ENCODE measurements at regions not wholly inside any gene's neighbourhood (a gene's known extent, or its start where the extent isn't known, plus 50 kb on each side); places are given as distances from the start of the nearest gene placed in this dataset.

GRCh38 chr2:62314291-62314690 is 118.4 kb downstream of the B3GNT2 start:
- WGBS, 10 experiments: 29 to 100% (median 75%) methylated on average over 1 to 2 of the region's 2 CpGs; no CpG with 5 or more reads in 6 of the 10 experiments
- Histone ChIP-seq H3K27ac (no peak overlapping the region), H3K4me1 (replicated peaks in 1 of 2) (no peaks in the 10 kb centered on the region), H3K4me3 (no peak overlapping the region)
- ATAC-seq (replicated peaks in 6 of 8): no peak
- in situ Hi-C loops (cut with MboI; ENCODE audit: low pct_unique_long_range_greater_than_20kb in 2 of 9, low sequenced_read_pairs in 9 of 9, unreplicated experiment in 9 of 9): no loop called here

GRCh38 chr2:62313449-62314227 is 117.7 kb downstream of the B3GNT2 start:
- Histone ChIP-seq H3K4me1 (replicated peaks in 1 of 2) (no peaks in the 10 kb centered on the region), H3K4me3 (no peak overlapping the region), H3K27ac (no peak overlapping the region)
- 67 to 100% (median 94%) methylated on average over 1 to 3 of the region's 3 CpGs; no CpG with 5 or more reads in 2 of the 10 experiments for WGBS, 10 experiments
- in situ Hi-C loops (cut with MboI; ENCODE audit: low pct_unique_long_range_greater_than_20kb in 2 of 9, low sequenced_read_pairs in 9 of 9, unreplicated experiment in 9 of 9): no loop called here
- ATAC-seq (replicated peaks in 6 of 8): no peak

GRCh38 chr2:62309465-62310091 is 113.7 kb downstream of the B3GNT2 start:
- Histone ChIP-seq H3K4me1 (replicated peaks in 1 of 2) (peaks cover 0 to 8% of the 10 kb centered on the region in 2 donors), H3K4me3 (no peak overlapping the region), H3K27ac (no peak overlapping the region)
- 44 to 83% (median 70%) methylated on average over 1 to 15 of the region's 17 CpGs; no CpG with 5 or more reads in 6 of the 10 experiments for WGBS, 10 experiments
- ATAC-seq (replicated peaks in 6 of 8): peak in 5 of 8 experiments; percentile 20 to 76 (median 37)
- in situ Hi-C loops (cut with MboI; ENCODE audit: low pct_unique_long_range_greater_than_20kb in 2 of 9, low sequenced_read_pairs in 9 of 9, unreplicated experiment in 9 of 9): no loop called here

- WGBS, 10 experiments: 17 to 67% (median 40%) methylated on average over 1 of the region's 1 CpG; no CpG with 5 or more reads in 7 of the 10 experiments
- H3K4me3 ChIP-seq: no peak overlapping the region
- peaks cover 0 to 10% of the 10 kb centered on the region in 2 donors for H3K4me1 ChIP-seq (replicated peaks in 1 of 2)
- in situ Hi-C loops (cut with MboI; ENCODE audit: low pct_unique_long_range_greater_than_20kb in 2 of 9, low sequenced_read_pairs in 9 of 9, unreplicated experiment in 9 of 9): no loop called here
- no peak for ATAC-seq (replicated peaks in 6 of 8)
- no peak overlapping the region for H3K27ac ChIP-seq
Observed at GRCh38 chr2:62309081-62309464, 113.2 kb downstream of the B3GNT2 start.

GRCh38 chr2:62307469-62308389 is 111.8 kb downstream of the B3GNT2 start:
- Histone ChIP-seq H3K4me3 (no peak overlapping the region), H3K27ac (no peak overlapping the region), H3K4me1 (replicated peaks in 1 of 2) (peaks cover 0 to 10% of the 10 kb centered on the region in 2 donors)
- in situ Hi-C loops (cut with MboI; ENCODE audit: low pct_unique_long_range_greater_than_20kb in 2 of 9, low sequenced_read_pairs in 9 of 9, unreplicated experiment in 9 of 9): no loop called here
- WGBS, 10 experiments: 65 to 100% (median 90%) methylated on average over 1 to 9 of the region's 15 CpGs
- no peak for ATAC-seq (replicated peaks in 6 of 8)

- no peak overlapping the region for H3K4me3 ChIP-seq
- peak in 4 of 8 experiments; percentile 47 to 93 (median 64) for ATAC-seq (replicated peaks in 6 of 8)
- H3K4me1 ChIP-seq (replicated peaks in 1 of 2): peaks cover 0 to 10% of the 10 kb centered on the region in 2 donors
- H3K27ac ChIP-seq: no peak overlapping the region
- WGBS, 10 experiments: 27 to 100% (median 57%) methylated on average over 1 to 3 of the region's 7 CpGs; no CpG with 5 or more reads in 3 of the 10 experiments
- in situ Hi-C loops (cut with MboI; ENCODE audit: low pct_unique_long_range_greater_than_20kb in 2 of 9, low sequenced_read_pairs in 9 of 9, unreplicated experiment in 9 of 9): no loop called here
Observed at GRCh38 chr2:62306751-62307468, 111.0 kb downstream of the B3GNT2 start.

- in situ Hi-C loops (cut with MboI; ENCODE audit: low pct_unique_long_range_greater_than_20kb in 2 of 9, low sequenced_read_pairs in 9 of 9, unreplicated experiment in 9 of 9): no loop called here
- Histone ChIP-seq H3K4me1 (replicated peaks in 1 of 2) (peaks cover 0 to 10% of the 10 kb centered on the region in 2 donors), H3K27ac (no peak overlapping the region), H3K4me3 (no peak overlapping the region)
- 60 to 95% (median 91%) methylated on average over 1 to 4 of the region's 12 CpGs; no CpG with 5 or more reads in 4 of the 10 experiments for WGBS, 10 experiments
- ATAC-seq (replicated peaks in 6 of 8): no peak
Observed at GRCh38 chr2:62305421-62306176, 109.7 kb downstream of the B3GNT2 start.

- ATAC-seq (replicated peaks in 6 of 8): no peak
- 20 to 100% (median 64%) methylated on average over 1 to 9 of the region's 13 CpGs; no CpG with 5 or more reads in 1 of the 10 experiments for WGBS, 10 experiments
- Histone ChIP-seq H3K4me1 (replicated peaks in 1 of 2) (peaks cover 0 to 10% of the 10 kb centered on the region in 2 donors), H3K4me3 (no peak overlapping the region), H3K27ac (peak overlapping the region in 1 of 2 donors; percentile 26)
- in situ Hi-C loops (cut with MboI; ENCODE audit: low pct_unique_long_range_greater_than_20kb in 2 of 9, low sequenced_read_pairs in 9 of 9, unreplicated experiment in 9 of 9): no loop called here
Observed at GRCh38 chr2:62304429-62305417, 108.8 kb downstream of the B3GNT2 start.

GRCh38 chr2:62303788-62304187 is 107.9 kb downstream of the B3GNT2 start:
- WGBS, 10 experiments: 0 to 100% (median 83%) methylated on average over 1 of the region's 3 CpGs; no CpG with 5 or more reads in 2 of the 10 experiments
- no peak overlapping the region for H3K27ac ChIP-seq
- in situ Hi-C loops (cut with MboI; ENCODE audit: low pct_unique_long_range_greater_than_20kb in 2 of 9, low sequenced_read_pairs in 9 of 9, unreplicated experiment in 9 of 9): no loop called here
- H3K4me1 ChIP-seq (replicated peaks in 1 of 2): peaks cover 0 to 10% of the 10 kb centered on the region in 2 donors
- no peak for ATAC-seq (replicated peaks in 6 of 8)
- H3K4me3 ChIP-seq: no peak overlapping the region

GRCh38 chr2:62302631-62303435 is 106.9 kb downstream of the B3GNT2 start:
- no peak overlapping the region for H3K4me3 ChIP-seq
- H3K4me1 ChIP-seq (replicated peaks in 1 of 2): peaks cover 0 to 10% of the 10 kb centered on the region in 2 donors
- in situ Hi-C loops (cut with MboI; ENCODE audit: low pct_unique_long_range_greater_than_20kb in 2 of 9, low sequenced_read_pairs in 9 of 9, unreplicated experiment in 9 of 9): no loop called here
- H3K27ac ChIP-seq: no peak overlapping the region
- ATAC-seq (replicated peaks in 6 of 8): no peak
- WGBS, 10 experiments: 0 to 100% (median 74%) methylated on average over 1 to 4 of the region's 6 CpGs; no CpG with 5 or more reads in 1 of the 10 experiments
